ENCODE measurements at regions not wholly inside any gene's neighbourhood (a gene's known extent, or its start where the extent isn't known, plus 50 kb on each side); places are given as distances from the start of the nearest gene placed in this dataset.

GRCh38 chr7:42792841-42793240, 119.0 kb downstream of the C7orf25 start:
- no peak for ATAC-seq
- Mint-ChIP-seq H3K4me3 (no peak overlapping the region), H3K27ac (no peak overlapping the region), H3K4me1 (no peaks in the 10 kb centered on the region), H3K27me3 (no peaks in the 10 kb centered on the region), H3K36me3 (ENCODE audit: low read depth) (no peaks in the 10 kb centered on the region)
- H3K9me3 ChIP-seq (ENCODE audit: control insufficient read depth, low read length, poor library complexity, severe bottlenecking), result no peaks in the 10 kb centered on the region
- no peak for DNase-seq

GRCh38 chr7:42790196-42790595, 121.7 kb downstream of the C7orf25 start:
- no peak overlapping the region for H3K27ac Mint-ChIP-seq
- ATAC-seq, result no peak
- no peaks in the 10 kb centered on the region for H3K9me3 ChIP-seq (ENCODE audit: control insufficient read depth, low read length, poor library complexity, severe bottlenecking)
- H3K4me1 Mint-ChIP-seq, result no peaks in the 10 kb centered on the region
- H3K36me3 Mint-ChIP-seq (ENCODE audit: low read depth), result no peaks in the 10 kb centered on the region
- DNase-seq, result no peak
- H3K27me3 Mint-ChIP-seq, result no peaks in the 10 kb centered on the region
- H3K4me3 Mint-ChIP-seq, result no peak overlapping the region

GRCh38 chr7:42774436-42774835, 137.4 kb downstream of the C7orf25 start:
- Mint-ChIP-seq H3K36me3 (ENCODE audit: low read depth) (no peaks in the 10 kb centered on the region), H3K4me1 (no peaks in the 10 kb centered on the region)

GRCh38 chr7:42770114-42770513, 141.8 kb downstream of the C7orf25 start:
- ATAC-seq (no peak), DNase-seq (no peak)
- H3K27me3 Mint-ChIP-seq, result no peaks in the 10 kb centered on the region
- no peaks in the 10 kb centered on the region for H3K4me1 Mint-ChIP-seq
- H3K36me3 Mint-ChIP-seq (ENCODE audit: low read depth), result no peaks in the 10 kb centered on the region
- H3K4me3 Mint-ChIP-seq, result no peak overlapping the region
- no peaks in the 10 kb centered on the region for H3K9me3 ChIP-seq (ENCODE audit: control insufficient read depth, low read length, poor library complexity, severe bottlenecking)
- H3K27ac Mint-ChIP-seq, result no peak overlapping the region

More at GRCh38 chr7:42774436-42774835, 137.4 kb downstream of the C7orf25 start:
- DNase-seq (no peak), ATAC-seq (no peak)
- H3K9me3 ChIP-seq (ENCODE audit: control insufficient read depth, low read length, poor library complexity, severe bottlenecking), result no peaks in the 10 kb centered on the region
- Mint-ChIP-seq H3K27ac (no peak overlapping the region), H3K4me3 (no peak overlapping the region), H3K27me3 (no peaks in the 10 kb centered on the region)

GRCh38 chr7:42768045-42768444, 143.8 kb downstream of the C7orf25 start:
- Mint-ChIP-seq H3K36me3 (ENCODE audit: low read depth) (no peaks in the 10 kb centered on the region), H3K27me3 (no peaks in the 10 kb centered on the region), H3K4me3 (no peak overlapping the region), H3K4me1 (no peaks in the 10 kb centered on the region), H3K27ac (no peak overlapping the region)
- no peaks in the 10 kb centered on the region for H3K9me3 ChIP-seq (ENCODE audit: control insufficient read depth, low read length, poor library complexity, severe bottlenecking)
- ATAC-seq, result no peak
- DNase-seq, result no peak

GRCh38 chr7:42766782-42767423, 145.0 kb downstream of the C7orf25 start:
- no peak for DNase-seq
- H3K27ac Mint-ChIP-seq, result no peak overlapping the region

GRCh38 chr7:42765931-42766330, 145.9 kb downstream of the C7orf25 start:
- Mint-ChIP-seq H3K36me3 (ENCODE audit: low read depth) (no peaks in the 10 kb centered on the region), H3K4me3 (no peak overlapping the region), H3K27me3 (no peaks in the 10 kb centered on the region), H3K4me1 (no peaks in the 10 kb centered on the region), H3K27ac (no peak overlapping the region)
- H3K9me3 ChIP-seq (ENCODE audit: control insufficient read depth, low read length, poor library complexity, severe bottlenecking), result no peaks in the 10 kb centered on the region
- ATAC-seq (no peak), DNase-seq (no peak)

More at GRCh38 chr7:42766782-42767423, 145.0 kb downstream of the C7orf25 start:
- Mint-ChIP-seq H3K36me3 (ENCODE audit: low read depth) (no peaks in the 10 kb centered on the region), H3K4me1 (no peaks in the 10 kb centered on the region), H3K27me3 (no peaks in the 10 kb centered on the region), H3K4me3 (no peak overlapping the region)
- no peak for ATAC-seq
- no peaks in the 10 kb centered on the region for H3K9me3 ChIP-seq (ENCODE audit: control insufficient read depth, low read length, poor library complexity, severe bottlenecking)

GRCh38 chr7:42763137-42763551, 148.7 kb downstream of the C7orf25 start:
- no peak overlapping the region for H3K27ac Mint-ChIP-seq
- no peak overlapping the region for H3K4me3 Mint-ChIP-seq
- H3K36me3 Mint-ChIP-seq (ENCODE audit: low read depth), result no peaks in the 10 kb centered on the region
- no peaks in the 10 kb centered on the region for H3K27me3 Mint-ChIP-seq
- H3K9me3 ChIP-seq (ENCODE audit: control insufficient read depth, low read length, poor library complexity, severe bottlenecking), result no peaks in the 10 kb centered on the region
- H3K4me1 Mint-ChIP-seq, result no peaks in the 10 kb centered on the region
- DNase-seq (no peak), ATAC-seq (no peak)

GRCh38 chr7:42761486-42761885, 150.4 kb downstream of the C7orf25 start:
- ATAC-seq (no peak), DNase-seq (no peak)
- no peak overlapping the region for H3K27ac Mint-ChIP-seq
- no peaks in the 10 kb centered on the region for H3K4me1 Mint-ChIP-seq
- no peaks in the 10 kb centered on the region for H3K9me3 ChIP-seq (ENCODE audit: control insufficient read depth, low read length, poor library complexity, severe bottlenecking)
- no peaks in the 10 kb centered on the region for H3K27me3 Mint-ChIP-seq
- no peaks in the 10 kb centered on the region for H3K36me3 Mint-ChIP-seq (ENCODE audit: low read depth)
- H3K4me3 Mint-ChIP-seq, result no peak overlapping the region

GRCh38 chr7:42758124-42758523, 153.7 kb downstream of the C7orf25 start:
- H3K9me3 ChIP-seq (ENCODE audit: control insufficient read depth, low read length, poor library complexity, severe bottlenecking), result no peaks in the 10 kb centered on the region
- Mint-ChIP-seq H3K27me3 (no peaks in the 10 kb centered on the region), H3K27ac (no peak overlapping the region), H3K4me1 (no peaks in the 10 kb centered on the region), H3K36me3 (ENCODE audit: low read depth) (no peaks in the 10 kb centered on the region), H3K4me3 (no peak overlapping the region)
- ATAC-seq (no peak), DNase-seq (no peak)

- Mint-ChIP-seq H3K4me3 (no peak overlapping the region), H3K4me1 (no peaks in the 10 kb centered on the region), H3K36me3 (ENCODE audit: low read depth) (no peaks in the 10 kb centered on the region), H3K27ac (no peak overlapping the region), H3K27me3 (no peaks in the 10 kb centered on the region)
- H3K9me3 ChIP-seq (ENCODE audit: control insufficient read depth, low read length, poor library complexity, severe bottlenecking), result no peaks in the 10 kb centered on the region
- DNase-seq, result no peak
- no peak for ATAC-seq
Observed at GRCh38 chr7:42756841-42757240, 155.0 kb downstream of the C7orf25 start.

GRCh38 chr7:42753811-42754363, 158.0 kb downstream of the C7orf25 start:
- no peak overlapping the region for H3K27ac Mint-ChIP-seq
- DNase-seq, result no peak
- no peaks in the 10 kb centered on the region for H3K4me1 Mint-ChIP-seq
- H3K9me3 ChIP-seq (ENCODE audit: control insufficient read depth, low read length, poor library complexity, severe bottlenecking), result no peaks in the 10 kb centered on the region
- H3K27me3 Mint-ChIP-seq, result no peaks in the 10 kb centered on the region
- H3K4me3 Mint-ChIP-seq, result no peak overlapping the region
- no peaks in the 10 kb centered on the region for H3K36me3 Mint-ChIP-seq (ENCODE audit: low read depth)
- no peak for ATAC-seq

GRCh38 chr7:42753367-42753766, 158.5 kb downstream of the C7orf25 start:
- DNase-seq, result no peak
- no peak for ATAC-seq
- Mint-ChIP-seq H3K4me3 (no peak overlapping the region), H3K4me1 (no peaks in the 10 kb centered on the region), H3K27me3 (no peaks in the 10 kb centered on the region), H3K36me3 (ENCODE audit: low read depth) (no peaks in the 10 kb centered on the region), H3K27ac (no peak overlapping the region)
- H3K9me3 ChIP-seq (ENCODE audit: control insufficient read depth, low read length, poor library complexity, severe bottlenecking), result no peaks in the 10 kb centered on the region

- peaks cover 3% of the 10 kb centered on the region for H3K9me3 ChIP-seq (ENCODE audit: control insufficient read depth, low read length, poor library complexity, severe bottlenecking)
- DNase-seq (no peak), ATAC-seq (no peak)
- Mint-ChIP-seq H3K27ac (no peak overlapping the region), H3K4me3 (no peak overlapping the region), H3K27me3 (no peaks in the 10 kb centered on the region), H3K36me3 (ENCODE audit: low read depth) (no peaks in the 10 kb centered on the region), H3K4me1 (no peaks in the 10 kb centered on the region)
Observed at GRCh38 chr7:42750172-42750571, 161.7 kb downstream of the C7orf25 start.
